Peyer's patch (tissue), 4 donors: ENCODE measurements at regions not wholly inside any gene's neighbourhood (a gene's known extent, or its start where the extent isn't known, plus 50 kb on each side); places are given as distances from the start of the nearest gene placed in this dataset.

Source experiments
- DNase-seq, 3 donors: peaks; one replicate each; pipeline ENCODE4 v3.0.0-alpha.2; 2017 to 2019
- H3K27ac ChIP-seq, 4 donors: fragments of 200-600 bp; sonication (generic); one replicate each; pipeline ENCODE4 v1.5.1; 2016 to 2019
- H3K27me3 ChIP-seq, 2 donors: fragments of 200-600 bp; sonication (generic); one replicate each; pipeline ENCODE4 v1.5.1; 2019
- H3K36me3 ChIP-seq, 3 donors: fragments of 200-600 bp; sonication (generic); one replicate each; pipeline ENCODE4 v1.5.1; 2016 to 2019
- H3K4me1 ChIP-seq, 4 donors: fragments of 200-600 bp; sonication (generic); one replicate each; pipeline ENCODE4 v1.5.1; 2016 to 2019
- H3K4me3 ChIP-seq, 4 donors: fragments of 200-600 bp; sonication (generic); 1 replicate in 3 of 4; 2 replicates in 1 of 4; pipeline ENCODE4 v1.5.1; 2016 to 2019; ENCODE audit warnings: mild to moderate bottlenecking in 1 of 4
- H3K9me3 ChIP-seq, 4 donors: fragments of 200-600 bp; sonication (generic); one replicate each; pipeline ENCODE4 v1.5.1; 2016 to 2019; ENCODE audit warnings: mild to moderate bottlenecking in 1 of 4
- POLR2A ChIP-seq, 2 donors: fragments of 450-650 bp; IDR thresholded peaks; one replicate each; pipeline ENCODE4 v1.5.1; 2017; ENCODE audit warnings: antibody characterized with exemption in 2 of 2, mild to moderate bottlenecking in 2 of 2, moderate library complexity in 2 of 2
- TF ChIP-seq, protein P1 (sequence below), 6 experiments: fragments of 450-650 bp in 4 of 6; fragments of 200-600 bp in 2 of 6; sonication (generic) in 1 of 6; IDR thresholded peaks; one replicate each; pipeline ENCODE4 v1.5.1; 2017 to 2019; ENCODE audit warnings: antibody characterized with exemption in 6 of 6, mild to moderate bottlenecking in 3 of 6, moderate library complexity in 1 of 6

GRCh38 chrX:110557864-110558263 lies 199.2 kb downstream of the RTL9 start:
- no peaks in the 10 kb centered on the region for H3K36me3 ChIP-seq
- H3K27ac ChIP-seq = no peak overlapping the region
- no peaks in the 10 kb centered on the region for H3K27me3 ChIP-seq
- DNase-seq = no peak
- peaks cover 0 to 3% (median 0%) of the 10 kb centered on the region in 4 donors for H3K9me3 ChIP-seq
- TF ChIP-seq POLR2A (IDR thresholded peaks at IDR 0.05) = no peak
- TF ChIP-seq, protein P1, sequence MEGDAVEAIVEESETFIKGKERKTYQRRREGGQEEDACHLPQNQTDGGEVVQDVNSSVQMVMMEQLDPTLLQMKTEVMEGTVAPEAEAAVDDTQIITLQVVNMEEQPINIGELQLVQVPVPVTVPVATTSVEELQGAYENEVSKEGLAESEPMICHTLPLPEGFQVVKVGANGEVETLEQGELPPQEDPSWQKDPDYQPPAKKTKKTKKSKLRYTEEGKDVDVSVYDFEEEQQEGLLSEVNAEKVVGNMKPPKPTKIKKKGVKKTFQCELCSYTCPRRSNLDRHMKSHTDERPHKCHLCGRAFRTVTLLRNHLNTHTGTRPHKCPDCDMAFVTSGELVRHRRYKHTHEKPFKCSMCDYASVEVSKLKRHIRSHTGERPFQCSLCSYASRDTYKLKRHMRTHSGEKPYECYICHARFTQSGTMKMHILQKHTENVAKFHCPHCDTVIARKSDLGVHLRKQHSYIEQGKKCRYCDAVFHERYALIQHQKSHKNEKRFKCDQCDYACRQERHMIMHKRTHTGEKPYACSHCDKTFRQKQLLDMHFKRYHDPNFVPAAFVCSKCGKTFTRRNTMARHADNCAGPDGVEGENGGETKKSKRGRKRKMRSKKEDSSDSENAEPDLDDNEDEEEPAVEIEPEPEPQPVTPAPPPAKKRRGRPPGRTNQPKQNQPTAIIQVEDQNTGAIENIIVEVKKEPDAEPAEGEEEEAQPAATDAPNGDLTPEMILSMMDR (IDR thresholded peaks at IDR 0.05) = no peak
- no peaks in the 10 kb centered on the region for H3K4me1 ChIP-seq
- H3K4me3 ChIP-seq = no peak overlapping the region

GRCh38 chrX:110558406-110558805 lies 199.8 kb downstream of the RTL9 start:
- Histone ChIP-seq H3K4me3 (no peak overlapping the region), H3K9me3 (peaks cover 0 to 3% (median 0%) of the 10 kb centered on the region in 4 donors), H3K27ac (no peak overlapping the region), H3K36me3 (no peaks in the 10 kb centered on the region), H3K27me3 (no peaks in the 10 kb centered on the region), H3K4me1 (no peaks in the 10 kb centered on the region)
- TF ChIP-seq POLR2A (IDR thresholded peaks at IDR 0.05) = no peak
- DNase-seq = no peak

- no peaks in the 10 kb centered on the region for H3K36me3 ChIP-seq
- TF ChIP-seq POLR2A (IDR thresholded peaks at IDR 0.05) = no peak
- TF ChIP-seq, protein P1 (IDR thresholded peaks at IDR 0.05) = no peak
- H3K4me3 ChIP-seq = no peak overlapping the region
- no peak for DNase-seq
- no peaks in the 10 kb centered on the region for H3K27me3 ChIP-seq
- H3K9me3 ChIP-seq = peaks cover 0 to 3% (median 0%) of the 10 kb centered on the region in 4 donors
- no peaks in the 10 kb centered on the region for H3K4me1 ChIP-seq
- H3K27ac ChIP-seq = no peak overlapping the region
Observed at GRCh38 chrX:110561034-110561433, 202.4 kb downstream of the RTL9 start.

- Histone ChIP-seq H3K4me1 (no peaks in the 10 kb centered on the region), H3K27ac (no peak overlapping the region), H3K27me3 (no peaks in the 10 kb centered on the region), H3K4me3 (no peak overlapping the region), H3K9me3 (peaks cover 0 to 3% (median 0%) of the 10 kb centered on the region in 4 donors), H3K36me3 (no peaks in the 10 kb centered on the region)
- TF ChIP-seq, protein P1 (IDR thresholded peaks at IDR 0.05) = no peak
- no peak for TF ChIP-seq POLR2A (IDR thresholded peaks at IDR 0.05)
- no peak for DNase-seq
Observed at GRCh38 chrX:110563282-110563681, 204.6 kb downstream of the RTL9 start.

DNA sequence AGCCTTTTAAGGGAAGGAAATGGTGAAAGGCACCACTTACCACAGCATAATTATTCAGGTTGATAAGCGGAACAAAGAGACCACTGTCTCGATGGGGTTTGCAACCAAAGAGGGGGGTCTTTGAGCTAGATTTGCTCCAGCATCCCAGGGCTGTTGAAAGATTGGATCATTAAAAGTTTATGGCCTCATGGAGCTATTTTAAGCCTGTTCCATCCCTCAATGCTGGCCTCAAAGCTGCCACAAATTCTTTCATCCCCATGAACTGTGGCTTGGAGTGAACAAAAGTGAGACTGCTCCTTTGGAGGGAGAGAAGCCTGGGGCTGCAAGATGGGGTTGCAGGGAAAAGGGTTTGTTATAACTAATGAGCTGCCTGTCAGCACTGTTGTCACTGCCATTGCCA lies 209.8 kb downstream of the RTL9 start:
- no peaks in the 10 kb centered on the region for H3K9me3 ChIP-seq
- H3K27me3 ChIP-seq = no peaks in the 10 kb centered on the region
- TF ChIP-seq, protein P1 (IDR thresholded peaks at IDR 0.05) = no peak
- no peak for TF ChIP-seq POLR2A (IDR thresholded peaks at IDR 0.05)
- DNase-seq = no peak
- no peak overlapping the region for H3K27ac ChIP-seq
- no peak overlapping the region for H3K4me3 ChIP-seq
- no peaks in the 10 kb centered on the region for H3K36me3 ChIP-seq
- H3K4me1 ChIP-seq = no peaks in the 10 kb centered on the region

DNA sequence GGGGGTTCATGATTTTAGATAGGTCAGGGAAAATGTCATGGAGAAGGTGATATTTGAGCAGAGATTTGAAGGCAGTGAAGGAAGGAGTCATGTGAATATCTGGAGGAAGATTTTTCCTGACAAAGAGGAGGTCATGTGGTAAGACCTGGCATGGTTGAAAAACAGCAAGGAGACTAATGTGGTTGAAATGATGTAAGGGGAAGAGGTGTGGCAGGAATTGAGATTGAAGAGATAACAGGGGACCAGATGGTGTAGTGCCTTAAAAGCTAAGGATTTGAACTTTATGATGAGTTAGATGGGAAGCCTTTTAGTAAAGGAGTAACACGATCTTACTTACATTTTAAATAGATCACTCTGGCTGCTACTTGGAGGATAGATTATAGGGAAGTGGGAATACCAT lies 210.9 kb downstream of the RTL9 start:
- H3K4me1 ChIP-seq = no peaks in the 10 kb centered on the region
- H3K36me3 ChIP-seq = no peaks in the 10 kb centered on the region
- no peak overlapping the region for H3K4me3 ChIP-seq
- H3K27me3 ChIP-seq = no peaks in the 10 kb centered on the region
- H3K9me3 ChIP-seq = no peaks in the 10 kb centered on the region
- no peak for TF ChIP-seq POLR2A (IDR thresholded peaks at IDR 0.05)
- TF ChIP-seq, protein P1 (IDR thresholded peaks at IDR 0.05) = no peak
- DNase-seq = no peak
- H3K27ac ChIP-seq = no peak overlapping the region
